Chondrocyte (in vitro differentiated cells): ENCODE measurements at regions not wholly inside any gene's neighbourhood (a gene's known extent, or its start where the extent isn't known, plus 50 kb on each side); places are given as distances from the start of the nearest gene placed in this dataset.

Experiments used
- DNase-seq: peaks from one replicate; pipeline ENCODE4 v3.0.0; 2021; ENCODE audit warnings: mixed read lengths, low spot score
- H3K27ac Mint-ChIP-seq: one replicate; pipeline ENCODE4 v1.8.0; 2021; ENCODE audit warnings: mild to moderate bottlenecking, moderate library complexity, mixed read lengths; ENCODE audit not compliant: unreplicated experiment
- H3K27me3 Mint-ChIP-seq: 2 replicates; pipeline ENCODE4 v1.8.0; 2021; ENCODE audit warnings: low read depth, mixed read lengths
- H3K36me3 Mint-ChIP-seq: 2 replicates; pipeline ENCODE4 v1.8.0; 2021; ENCODE audit warnings: low read depth, mixed read lengths
- H3K4me1 Mint-ChIP-seq: 2 replicates; pipeline ENCODE4 v1.8.0; 2021; ENCODE audit warnings: low read depth, mild to moderate bottlenecking, mixed read lengths
- H3K4me3 Mint-ChIP-seq: one replicate; pipeline ENCODE4 v1.8.0; 2021; ENCODE audit warnings: mild to moderate bottlenecking, moderate library complexity, mixed read lengths; ENCODE audit not compliant: unreplicated experiment
- H3K9me3 Mint-ChIP-seq: 2 replicates; pipeline ENCODE4 v1.8.0; 2021; ENCODE audit warnings: low read depth, mixed read lengths
- CTCF ChIP-seq: fragments of 200-600 bp; sonication (generic); IDR thresholded peaks from 2 replicates; pipeline ENCODE4 v1.5.0; 2021; ENCODE audit warnings: antibody characterized with exemption, mild to moderate bottlenecking, moderate library complexity

- H3K9me3 Mint-ChIP-seq: no peaks in the 10 kb centered on the region
- H3K27me3 Mint-ChIP-seq: no peaks in the 10 kb centered on the region
- H3K4me1 Mint-ChIP-seq: no peaks in the 10 kb centered on the region
- no peak for TF ChIP-seq CTCF
- H3K36me3 Mint-ChIP-seq: no peaks in the 10 kb centered on the region
- no peak overlapping the region for H3K27ac Mint-ChIP-seq
- H3K4me3 Mint-ChIP-seq: no peak overlapping the region
- DNase-seq: no peak
Observed at GRCh38 chr5:19301271-19301670, 686.7 kb downstream of the CDH18 start.

- DNase-seq: no peak
- Mint-ChIP-seq H3K36me3 (no peaks in the 10 kb centered on the region), H3K27me3 (no peaks in the 10 kb centered on the region), H3K9me3 (peaks cover 3% of the 10 kb centered on the region), H3K27ac (no peak overlapping the region), H3K4me1 (no peaks in the 10 kb centered on the region), H3K4me3 (no peak overlapping the region)
- TF ChIP-seq CTCF: no peak
Observed at GRCh38 chr5:19314840-19315239, 673.2 kb downstream of the CDH18 start.

GRCh38 chr5:19319252-19319651 lies 668.7 kb downstream of the CDH18 start:
- no peak for TF ChIP-seq CTCF
- Mint-ChIP-seq H3K27me3 (no peaks in the 10 kb centered on the region), H3K36me3 (no peaks in the 10 kb centered on the region), H3K27ac (no peak overlapping the region), H3K4me3 (no peak overlapping the region), H3K4me1 (peaks cover 3% of the 10 kb centered on the region), H3K9me3 (no peaks in the 10 kb centered on the region)
- DNase-seq: no peak

GRCh38 chr5:19322716-19323485 lies 665.1 kb downstream of the CDH18 start:
- no peaks in the 10 kb centered on the region for H3K27me3 Mint-ChIP-seq
- no peak for DNase-seq
- H3K9me3 Mint-ChIP-seq: no peaks in the 10 kb centered on the region
- no peak overlapping the region for H3K4me3 Mint-ChIP-seq
- peaks cover 3% of the 10 kb centered on the region for H3K4me1 Mint-ChIP-seq
- no peaks in the 10 kb centered on the region for H3K36me3 Mint-ChIP-seq
- TF ChIP-seq CTCF: no peak
- H3K27ac Mint-ChIP-seq: no peak overlapping the region

- no peak for TF ChIP-seq CTCF
- no peaks in the 10 kb centered on the region for H3K4me1 Mint-ChIP-seq
- H3K27me3 Mint-ChIP-seq: no peaks in the 10 kb centered on the region
- H3K27ac Mint-ChIP-seq: no peak overlapping the region
- DNase-seq: no peak
- peaks cover 2% of the 10 kb centered on the region for H3K36me3 Mint-ChIP-seq
- H3K4me3 Mint-ChIP-seq: no peak overlapping the region
- peaks cover 23% of the 10 kb centered on the region for H3K9me3 Mint-ChIP-seq
Observed at GRCh38 chr5:19334278-19334677, 653.7 kb downstream of the CDH18 start.
